ENCODE measurements at regions not wholly inside any gene's neighbourhood (a gene's known extent, or its start where the extent isn't known, plus 50 kb on each side); places are given as distances from the start of the nearest gene placed in this dataset.

DNA sequence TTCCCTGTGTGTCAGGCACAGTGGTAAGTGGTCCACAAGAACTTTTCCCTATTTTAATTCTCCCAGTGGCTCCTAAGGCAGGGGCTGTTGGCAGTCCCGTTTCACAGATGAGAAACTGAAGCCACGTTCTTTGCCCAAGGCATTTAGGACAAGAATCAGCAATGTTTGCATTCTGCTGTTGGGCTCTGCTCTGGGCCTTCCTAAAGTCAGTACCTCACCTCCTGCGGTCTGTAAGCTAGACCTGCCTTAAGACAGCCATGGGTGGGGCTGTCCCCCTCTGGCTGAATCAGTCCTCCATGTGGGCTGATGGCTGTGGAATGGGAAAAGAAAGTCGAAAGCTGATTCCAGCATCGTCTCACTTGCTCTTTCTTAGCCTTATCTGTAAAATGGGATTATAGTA is 304.8 kb downstream of the MAF start:
- Histone ChIP-seq H3K56ac (ENCODE audit: extremely low read depth, insufficient read depth, low read length) (no peak overlapping the region), H3K23ac (ENCODE audit: low read depth, low read length) (no peak overlapping the region), H2AK5ac (ENCODE audit: low read depth, low read length) (no peak overlapping the region), H2AK9ac (replicated peaks; ENCODE audit: low read depth, low read length, poor library complexity) (no peak overlapping the region), H2BK120ac (ENCODE audit: low read depth, low read length) (no peak overlapping the region), H3K4ac (ENCODE audit: low read depth, low read length) (no peak overlapping the region), H2BK20ac (ENCODE audit: low read depth, low read length) (no peak overlapping the region), H4K91ac (ENCODE audit: insufficient read depth, low read depth, low read length) (no peak overlapping the region), H3K27ac (ENCODE audit: insufficient read depth, low read length) (no peak overlapping the region), H3K9me3 (ENCODE audit: control insufficient read depth, insufficient read depth, low read length) (peaks cover 20% of the 10 kb centered on the region), H3K9ac (ENCODE audit: low read depth, low read length) (no peak overlapping the region), H3K4me1 (ENCODE audit: control insufficient read depth, insufficient read depth, low read length) (no peaks in the 10 kb centered on the region), H3K27me3 (ENCODE audit: control insufficient read depth, insufficient read depth, low read length) (no peaks in the 10 kb centered on the region), H3K9me1 (ENCODE audit: insufficient read depth, low read length) (no peaks in the 10 kb centered on the region), H3K14ac (replicated peaks; ENCODE audit: low read depth, low read length) (no peak overlapping the region), H2AFZ (replicated peaks; ENCODE audit: low read length, poor library complexity) (no peak overlapping the region), H4K5ac (ENCODE audit: low read depth, low read length) (no peak overlapping the region), H2BK5ac (ENCODE audit: low read depth, low read length, poor library complexity, severe bottlenecking) (no peak overlapping the region), H3K4me2 (ENCODE audit: low read depth, low read length) (no peak overlapping the region), H2BK15ac (ENCODE audit: low read depth, low read length) (no peak overlapping the region), H3K79me1 (ENCODE audit: low read depth in 1 of 2, low read length in 2 of 2) (no peaks in the 10 kb centered on the region), H4K20me1 (ENCODE audit: insufficient read depth, low read length) (no peaks in the 10 kb centered on the region), H4K8ac (ENCODE audit: low read depth in 2 of 2, low read length in 2 of 2) (no peak overlapping the region), H3K18ac (ENCODE audit: low read depth, low read length) (no peak overlapping the region), H3K36me3 (ENCODE audit: control insufficient read depth, insufficient read depth, low read length) (no peaks in the 10 kb centered on the region), H3K4me3 (ENCODE audit: insufficient read depth, low read depth, low read length) (no peak overlapping the region)
- intact Hi-C loops (cut with micrococcal nuclease) (no loop called here), dilution Hi-C loops (cut with HindIII; ENCODE audit: low sequenced_read_pairs, unreplicated experiment) (no loop called here), in situ Hi-C loops (cut with MboI; ENCODE audit: low sequenced_read_pairs) (no loop called here)
- ChIA-PET POLR2A (ENCODE audit: unreplicated experiment) (no interaction called here), CTCF (no interaction called here)
- no peak for TF ChIP-seq RFX5 (IDR thresholded peaks at IDR 0.05; ENCODE audit: low read depth, low read length)
- TF ChIP-seq, protein P1, sequence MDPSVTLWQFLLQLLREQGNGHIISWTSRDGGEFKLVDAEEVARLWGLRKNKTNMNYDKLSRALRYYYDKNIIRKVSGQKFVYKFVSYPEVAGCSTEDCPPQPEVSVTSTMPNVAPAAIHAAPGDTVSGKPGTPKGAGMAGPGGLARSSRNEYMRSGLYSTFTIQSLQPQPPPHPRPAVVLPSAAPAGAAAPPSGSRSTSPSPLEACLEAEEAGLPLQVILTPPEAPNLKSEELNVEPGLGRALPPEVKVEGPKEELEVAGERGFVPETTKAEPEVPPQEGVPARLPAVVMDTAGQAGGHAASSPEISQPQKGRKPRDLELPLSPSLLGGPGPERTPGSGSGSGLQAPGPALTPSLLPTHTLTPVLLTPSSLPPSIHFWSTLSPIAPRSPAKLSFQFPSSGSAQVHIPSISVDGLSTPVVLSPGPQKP (IDR thresholded peaks at IDR 0.05; ENCODE audit: borderline replicate concordance, low read depth, low read length) = no peak
- ATAC-seq (ENCODE audit: low read depth) (no peak), DNase-seq (no peak)
- no TSS peak for BruUV-seq (replicated peaks)
- no CpG with 5 or more reads among the region's 5 CpGs for WGBS, 2 experiments (ENCODE audit: extremely low coverage in 2 of 2, insufficient read length in 1 of 2)
